Retinal pigment epithelial cell (primary cell): ENCODE measurements at regions not wholly inside any gene's neighbourhood (a gene's known extent, or its start where the extent isn't known, plus 50 kb on each side); places are given as distances from the start of the nearest gene placed in this dataset.

Experiments
- DNase-seq: peaks from one replicate; pipeline ENCODE4 v3.0.0-alpha.2; 2010; ENCODE audit warnings: low read depth
- H3K4me3 ChIP-seq: 2 replicates; pipeline ENCODE4 v1.5.1; 2011; ENCODE audit warnings: mild to moderate bottlenecking, low read length, control low read depth, moderate library complexity
- CTCF ChIP-seq: conservative IDR thresholded peaks from 2 replicates; pipeline ENCODE4 v1.5.1; 2011; ENCODE audit warnings: low read depth, low read length, control low read depth, inconsistent platforms

DNA sequence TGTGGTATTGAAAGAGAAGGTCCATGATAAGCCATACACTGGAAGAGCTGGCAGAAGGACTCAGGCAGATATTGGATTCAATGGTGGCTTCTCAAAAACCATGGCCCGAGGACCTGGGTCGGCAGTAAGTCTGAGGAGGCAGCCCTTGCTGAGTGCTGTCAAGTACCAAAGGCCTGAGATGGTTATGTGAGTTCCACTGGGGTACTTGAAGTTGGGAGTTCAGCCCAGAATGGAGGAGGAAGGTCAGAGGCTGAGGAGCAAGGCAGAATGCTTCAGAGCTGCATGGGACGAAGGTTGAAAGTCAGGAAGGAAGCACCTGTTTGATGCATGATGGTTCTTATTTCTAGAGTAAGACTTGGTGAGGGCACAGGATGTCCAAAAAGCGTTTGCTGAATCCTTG, 194.9 kb downstream of the DIRAS2 start:
- DNase-seq, result no peak
- no peak for TF ChIP-seq CTCF
- H3K4me3 ChIP-seq, result no peak overlapping the region

DNA sequence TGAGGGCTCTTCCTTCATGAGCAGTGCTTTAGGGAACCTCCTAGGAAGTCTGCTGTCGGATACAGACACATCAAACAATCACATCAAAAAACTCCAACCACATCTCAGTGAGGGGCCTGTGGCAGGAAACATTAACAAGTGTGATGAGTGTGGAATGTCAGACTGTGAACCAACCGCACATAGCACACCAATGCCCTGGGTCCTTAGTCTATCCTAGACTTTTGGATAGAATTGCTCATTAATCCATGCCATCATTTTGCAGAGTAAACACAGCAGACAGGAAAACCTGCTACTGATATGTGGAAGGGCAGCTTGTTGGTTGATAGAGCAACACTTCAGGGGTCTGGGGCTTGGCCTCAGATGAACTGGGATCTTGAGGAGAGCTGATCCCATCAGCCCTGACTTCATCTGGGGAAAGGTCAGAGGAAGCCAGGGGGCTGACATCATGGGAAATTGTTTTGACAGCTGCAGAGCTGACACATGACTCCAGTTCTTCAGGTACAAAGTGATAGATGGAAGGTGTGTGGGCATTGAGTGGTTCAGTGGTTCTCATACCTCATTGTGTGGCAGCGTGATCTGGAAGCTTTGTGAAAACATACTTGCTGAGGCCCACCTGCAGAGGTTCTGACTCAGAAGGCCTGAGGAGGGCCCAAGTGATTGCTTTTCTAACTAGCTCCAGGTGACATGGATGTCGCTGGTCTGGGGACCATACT, 193.3 kb downstream of the DIRAS2 start:
- H3K4me3 ChIP-seq, result no peak overlapping the region
- no peak for TF ChIP-seq CTCF
- no peak for DNase-seq

- H3K4me3 ChIP-seq, result no peak overlapping the region
- no peak for TF ChIP-seq CTCF
- no peak for DNase-seq
Observed at GRCh38 chr9:90451804-90452203, 190.8 kb downstream of the DIRAS2 start.

DNA sequence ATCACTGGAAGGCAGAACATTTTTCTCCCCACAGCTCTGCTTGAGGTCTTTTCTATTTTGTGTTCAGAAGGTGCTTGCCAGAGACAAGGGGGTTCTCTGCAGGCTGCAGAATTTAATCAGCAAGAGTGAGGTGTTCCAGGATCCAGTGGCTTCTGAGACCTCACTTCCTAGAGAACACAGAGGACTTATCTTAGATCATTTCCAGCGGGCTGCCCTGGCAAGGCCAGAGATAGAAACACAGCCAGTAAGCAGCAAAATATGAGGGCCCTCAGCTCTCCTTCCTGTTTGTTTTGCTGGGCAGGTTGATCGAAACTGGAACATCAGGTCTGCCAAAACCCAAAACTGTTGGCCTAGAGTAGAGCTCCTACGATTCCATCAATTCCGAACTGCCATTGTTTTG, 187.3 kb downstream of the DIRAS2 start:
- no peak overlapping the region for H3K4me3 ChIP-seq
- no peak for TF ChIP-seq CTCF
- DNase-seq, result no peak

DNA sequence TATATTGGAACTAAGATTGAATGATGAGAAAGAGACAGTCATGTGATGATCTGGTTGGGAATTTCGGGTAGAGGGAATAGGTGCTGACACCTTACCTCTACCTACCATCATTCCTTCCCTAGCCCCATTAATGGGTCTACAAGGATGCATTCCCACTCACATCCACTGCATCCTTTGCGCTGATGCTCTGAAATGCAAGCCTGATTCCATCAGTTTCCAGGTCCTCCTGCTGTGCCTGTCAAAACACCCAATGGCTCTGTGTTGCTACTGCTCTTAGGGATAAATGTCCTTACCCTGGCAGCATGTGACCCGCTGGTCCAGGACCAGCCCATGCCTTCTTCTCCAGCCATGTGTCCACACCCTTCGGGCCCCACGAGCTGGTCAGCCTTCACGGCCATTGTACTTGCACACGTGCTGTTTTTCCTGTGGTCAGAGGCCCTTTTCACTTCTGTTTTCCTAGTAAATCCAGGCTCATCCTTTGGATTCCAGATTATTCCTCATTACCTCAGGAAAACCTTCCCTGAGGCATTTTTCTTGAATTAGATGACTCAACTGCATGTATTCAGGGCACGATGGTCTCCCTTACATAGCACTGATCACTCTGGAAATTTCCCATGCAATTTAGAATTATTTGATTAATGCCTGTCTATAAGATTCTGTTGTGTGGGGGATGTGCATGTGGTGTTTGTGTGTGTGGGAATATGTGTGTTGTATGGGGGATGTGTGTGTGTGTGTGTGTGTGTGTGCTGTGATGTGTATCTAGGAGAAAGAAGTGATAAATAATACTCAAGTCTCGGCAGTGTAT, 185.0 kb downstream of the DIRAS2 start:
- no peak for DNase-seq
- no peak for TF ChIP-seq CTCF
- H3K4me3 ChIP-seq, result no peak overlapping the region

- no peak for TF ChIP-seq CTCF
- no peak for DNase-seq
- H3K4me3 ChIP-seq, result no peak overlapping the region
Observed at GRCh38 chr9:90458485-90458884, 184.1 kb downstream of the DIRAS2 start.

- TF ChIP-seq CTCF, result no peak
- DNase-seq, result no peak
- no peak overlapping the region for H3K4me3 ChIP-seq
Observed at GRCh38 chr9:90459321-90459720, 183.3 kb downstream of the DIRAS2 start.
